ENCODE measurements at regions not wholly inside any gene's neighbourhood (a gene's known extent, or its start where the extent isn't known, plus 50 kb on each side); places are given as distances from the start of the nearest gene placed in this dataset.

- TF ChIP-seq POLR2A (IDR thresholded peaks at IDR 0.05) (no peak), CTCF (IDR thresholded peaks at IDR 0.05) (no peak)
Observed at GRCh38 chr20:53827292-53828087, 233.9 kb upstream of the ZNF217 start.

Data from vagina (tissue), 2 donors.